Trophoblast cell (in vitro differentiated cells and primary cell): ENCODE measurements at regions not wholly inside any gene's neighbourhood (a gene's known extent, or its start where the extent isn't known, plus 50 kb on each side); places are given as distances from the start of the nearest gene placed in this dataset.
"Not testable (repeated sequence)": the region's sequence is repeated elsewhere in the genome, so short reads cannot be mapped to it uniquely, and the experiment has no call there.

Source experiments
- DNase-seq, 2 donors: peaks; one replicate each; pipeline ENCODE4 v3.0.0-alpha.2; 2016
- H2AFZ ChIP-seq: 2 replicates; pipeline ENCODE4 v1.6.1; 2013; ENCODE audit warnings: low read length, moderate library complexity, mild to moderate bottlenecking; ENCODE audit not compliant: insufficient read depth, poor library complexity
- H2AK5ac ChIP-seq: 2 replicates; pipeline ENCODE4 v1.6.1; 2013; ENCODE audit warnings: mild to moderate bottlenecking, low read length
- H2BK120ac ChIP-seq: 2 replicates; pipeline ENCODE4 v1.6.1; 2013; ENCODE audit warnings: low read length, mild to moderate bottlenecking, moderate library complexity; ENCODE audit not compliant: insufficient read depth, poor library complexity
- H2BK12ac ChIP-seq: 2 replicates; pipeline ENCODE4 v1.6.1; 2013; ENCODE audit warnings: mild to moderate bottlenecking, low read length, moderate library complexity
- H2BK5ac ChIP-seq: 2 replicates; pipeline ENCODE4 v1.6.1; 2013; ENCODE audit warnings: low read length, low read depth, moderate library complexity, mild to moderate bottlenecking; ENCODE audit not compliant: poor library complexity
- H3K14ac ChIP-seq: 2 replicates; pipeline ENCODE4 v1.6.1; 2013; ENCODE audit warnings: mild to moderate bottlenecking, low read length
- H3K18ac ChIP-seq: 2 replicates; pipeline ENCODE4 v1.6.1; 2013; ENCODE audit warnings: mild to moderate bottlenecking, low read length
- H3K23ac ChIP-seq: 2 replicates; pipeline ENCODE4 v1.6.1; 2013; ENCODE audit warnings: low read length
- H3K27ac ChIP-seq: 2 replicates; pipeline ENCODE4 v1.5.1; 2013; ENCODE audit warnings: low read depth, mild to moderate bottlenecking, inconsistent platforms, low read length, moderate library complexity
- H3K27me3 ChIP-seq: 2 replicates; pipeline ENCODE4 v1.6.1; 2013; ENCODE audit warnings: inconsistent platforms, mild to moderate bottlenecking, low read length, moderate library complexity; ENCODE audit not compliant: insufficient read depth
- H3K36me3 ChIP-seq, 2 experiments: 1 replicate in 1 of 2; 2 replicates in 1 of 2; pipeline ENCODE4 v1.6.1; 2013; ENCODE audit warnings: low read length in 2 of 2, mild to moderate bottlenecking in 2 of 2, moderate library complexity in 1 of 2; ENCODE audit not compliant: insufficient read depth in 2 of 2, control insufficient read depth in 1 of 2
- H3K4ac ChIP-seq: 2 replicates; pipeline ENCODE4 v1.6.1; 2013; ENCODE audit warnings: low read depth, mild to moderate bottlenecking, low read length, moderate library complexity
- H3K4me1 ChIP-seq, 2 experiments: 1 replicate in 1 of 2; 2 replicates in 1 of 2; pipeline ENCODE4 v1.6.1; 2013; ENCODE audit warnings: low read length in 2 of 2, mild to moderate bottlenecking in 2 of 2, moderate library complexity in 1 of 2; ENCODE audit not compliant: insufficient read depth in 2 of 2, control insufficient read depth in 1 of 2
- H3K4me2 ChIP-seq: 2 replicates; pipeline ENCODE4 v1.6.1; 2013; ENCODE audit warnings: inconsistent platforms, mild to moderate bottlenecking, low read length, moderate library complexity
- H3K4me3 ChIP-seq: 2 replicates; pipeline ENCODE4 v1.5.1; 2013; ENCODE audit warnings: mild to moderate bottlenecking, low read depth, low read length, inconsistent platforms
- H3K79me1 ChIP-seq: one replicate; pipeline ENCODE4 v1.6.1; 2013; ENCODE audit warnings: low read length
- H3K79me2 ChIP-seq: 2 replicates; pipeline ENCODE4 v1.6.1; 2013; ENCODE audit warnings: low read length, mild to moderate bottlenecking; ENCODE audit not compliant: control insufficient read depth, insufficient read depth, poor library complexity
- H3K9ac ChIP-seq: 2 replicates; pipeline ENCODE4 v1.6.1; 2013; ENCODE audit warnings: mild to moderate bottlenecking, low read length
- H3K9me3 ChIP-seq: 2 replicates; pipeline ENCODE4 v1.6.1; 2013; ENCODE audit warnings: low read depth, mild to moderate bottlenecking, control low read depth, inconsistent platforms, low read length; ENCODE audit not compliant: insufficient read depth
- H4K12ac ChIP-seq: 2 replicates; pipeline ENCODE4 v1.6.1; 2013; ENCODE audit warnings: low read depth, mild to moderate bottlenecking, low read length, moderate library complexity
- H4K8ac ChIP-seq: 2 replicates; pipeline ENCODE4 v1.6.1; 2013; ENCODE audit warnings: low read depth, mild to moderate bottlenecking, low read length, moderate library complexity
- H4K91ac ChIP-seq: one replicate; pipeline ENCODE4 v1.6.1; 2013; ENCODE audit warnings: low read depth, mild to moderate bottlenecking, low read length, moderate library complexity
- WGBS: extraction: QIAGEN DNeasy Blood & Tissue Kit; methylation state at CpG from one replicate; pipeline ENCODE4 v1.1.7; 2013; ENCODE audit warnings: missing lambda C conversion rate; ENCODE audit not compliant: insufficient read length, insufficient coverage; ENCODE audit errors: extremely low coverage; 5-methylcytosine and 5-hydroxymethylcytosine counted together

DNA sequence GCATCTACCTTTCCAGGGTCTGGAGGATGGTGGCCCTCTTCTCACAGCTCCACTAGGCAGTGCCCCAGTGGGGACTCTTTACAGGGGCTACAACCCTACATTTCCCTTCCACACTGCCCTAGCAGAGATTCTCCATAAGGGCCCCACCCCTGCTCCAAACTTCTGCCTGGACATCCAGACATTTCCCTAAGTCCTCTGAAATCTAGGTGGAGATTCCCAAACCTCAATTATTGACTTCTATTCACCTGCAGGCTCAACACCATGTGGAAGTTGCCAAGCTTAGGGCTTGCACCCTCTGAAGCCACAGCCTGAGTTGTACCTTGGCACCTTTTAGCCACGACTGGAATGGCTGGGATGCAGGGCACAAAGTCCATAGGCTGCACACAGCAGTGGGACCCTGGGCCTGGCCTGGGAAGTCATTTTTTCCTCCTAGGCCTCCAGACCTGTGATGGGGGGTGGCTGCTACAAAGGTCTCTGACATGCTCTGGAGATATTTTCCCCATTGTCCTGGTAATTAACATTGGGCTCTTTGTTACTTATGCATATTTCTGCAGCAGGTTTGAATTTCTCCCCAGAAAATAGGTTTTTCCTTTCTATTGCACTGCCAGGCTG, 53.7 kb upstream of the ST3GAL5 start:
- no peak overlapping the region for H3K14ac ChIP-seq
- H3K4me3 ChIP-seq: no peak overlapping the region
- H3K4me1 ChIP-seq: no peaks in the 10 kb centered on the region
- no peak overlapping the region for H3K4me2 ChIP-seq
- H3K27me3 ChIP-seq: peaks cover 2% of the 10 kb centered on the region
- H2BK120ac ChIP-seq: no peak overlapping the region
- no CpG with 5 or more reads among the region's 1 CpG for WGBS
- H3K4ac ChIP-seq: no peak overlapping the region
- H4K8ac ChIP-seq: no peak overlapping the region
- no peak overlapping the region for H2BK5ac ChIP-seq
- no peaks in the 10 kb centered on the region for H3K36me3 ChIP-seq
- H2AK5ac ChIP-seq: no peak overlapping the region
- H3K18ac ChIP-seq: no peak overlapping the region
- no peaks in the 10 kb centered on the region for H3K79me2 ChIP-seq
- no peak overlapping the region for H2AFZ ChIP-seq
- H4K91ac ChIP-seq: no peak overlapping the region
- no peak overlapping the region for H2BK12ac ChIP-seq
- no peak for DNase-seq
- no peak overlapping the region for H3K9ac ChIP-seq
- H4K12ac ChIP-seq: no peak overlapping the region
- H3K9me3 ChIP-seq: peaks cover 9% of the 10 kb centered on the region
- H3K27ac ChIP-seq: no peak overlapping the region
- H3K79me1 ChIP-seq: no peaks in the 10 kb centered on the region
- H3K23ac ChIP-seq: no peak overlapping the region

DNA sequence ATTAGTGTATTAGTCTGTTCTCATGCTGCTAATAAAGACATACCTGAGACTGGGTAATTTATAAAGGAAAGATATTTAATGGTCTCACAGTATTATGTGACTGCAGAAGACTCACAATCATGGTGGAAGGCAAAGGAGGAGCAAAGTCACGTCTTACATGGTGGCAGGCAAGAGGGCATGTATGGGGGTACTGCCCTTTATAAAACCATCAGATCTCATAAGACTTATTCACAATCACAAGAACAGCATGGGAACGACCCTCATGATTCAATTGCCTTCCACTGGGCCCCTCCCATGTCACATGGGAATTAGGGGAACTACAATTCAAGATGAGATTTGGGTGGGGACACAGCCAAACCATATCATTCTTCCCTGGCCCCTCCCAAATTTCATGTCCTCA, 52.7 kb upstream of the ST3GAL5 start:
- not testable (repeated sequence) for H3K9ac ChIP-seq, H3K4me1 ChIP-seq, H3K9me3 ChIP-seq, H3K4me2 ChIP-seq, H4K12ac ChIP-seq, H4K91ac ChIP-seq, H3K23ac ChIP-seq, H3K4ac ChIP-seq, H3K4me3 ChIP-seq, H2BK5ac ChIP-seq, H3K14ac ChIP-seq, H2BK12ac ChIP-seq, H2AFZ ChIP-seq, H3K18ac ChIP-seq, H3K79me2 ChIP-seq, H2AK5ac ChIP-seq, H2BK120ac ChIP-seq, H3K79me1 ChIP-seq, H3K27me3 ChIP-seq, DNase-seq, H3K36me3 ChIP-seq, H3K27ac ChIP-seq, H4K8ac ChIP-seq
- no CpG with 5 or more reads among the region's 2 CpGs for WGBS

DNA sequence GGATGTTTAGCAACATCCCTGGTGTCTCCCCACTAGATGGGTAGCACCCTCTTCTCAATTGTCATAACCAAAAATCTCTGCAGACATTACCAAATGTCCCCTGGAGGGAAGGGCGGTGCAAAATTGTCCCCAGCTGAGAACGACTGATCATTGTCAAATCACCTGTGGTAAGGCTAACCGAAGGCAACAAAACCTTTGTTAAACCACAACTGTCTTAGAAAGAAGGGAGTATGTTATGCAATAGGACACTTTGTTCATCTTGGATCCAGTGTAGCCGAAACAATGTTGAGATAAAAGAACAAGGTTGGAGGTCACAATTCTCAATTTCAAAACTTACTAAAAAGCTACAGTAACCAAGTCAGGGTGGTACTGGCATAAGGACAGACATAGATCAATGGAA, 50.3 kb upstream of the ST3GAL5 start:
- WGBS: no CpG with 5 or more reads among the region's 4 CpGs
- H2AFZ ChIP-seq: no peak overlapping the region

More for the DNA sequence above, 50.3 kb upstream of the ST3GAL5 start:
- Histone ChIP-seq H3K14ac (no peak overlapping the region), H2AK5ac (no peak overlapping the region), H4K91ac (no peak overlapping the region), H3K27me3 (peaks cover 2% of the 10 kb centered on the region), H3K9me3 (peaks cover 8% of the 10 kb centered on the region), H3K79me2 (peaks cover 4% of the 10 kb centered on the region), H3K4ac (no peak overlapping the region), H3K4me3 (no peak overlapping the region), H3K27ac (no peak overlapping the region), H2BK120ac (no peak overlapping the region), H4K12ac (no peak overlapping the region), H3K18ac (no peak overlapping the region), H2BK12ac (no peak overlapping the region), H3K36me3 (no peaks in the 10 kb centered on the region), H3K4me1 (peaks cover 7 to 9% of the 10 kb centered on the region in 2 experiments), H2BK5ac (no peak overlapping the region), H3K9ac (no peak overlapping the region), H3K23ac (no peak overlapping the region), H3K79me1 (peaks cover 10% of the 10 kb centered on the region), H4K8ac (no peak overlapping the region), H3K4me2 (no peak overlapping the region)
- DNase-seq: peak in 1 of 2 donors; percentile 10
